ENCODE measurements at regions not wholly inside any gene's neighbourhood (a gene's known extent, or its start where the extent isn't known, plus 50 kb on each side); places are given as distances from the start of the nearest gene placed in this dataset.

GRCh38 chr2:84038866-84039265 is 420.2 kb downstream of the SUCLG1 start:
- no peak for FAIRE-seq

GRCh38 chr2:84033347-84033974 is 425.6 kb downstream of the SUCLG1 start:
- Histone ChIP-seq H3K36me3 (ENCODE audit: control insufficient read depth in 2 of 2, extremely low read depth in 1 of 2, insufficient read depth in 2 of 2, low read length in 2 of 2) (no peaks in the 10 kb centered on the region), H3K9me1 (ENCODE audit: control insufficient read depth, extremely low read depth, insufficient read depth, low read length) (no peaks in the 10 kb centered on the region), H3K9me3 (ENCODE audit: control insufficient read depth, low read depth, low read length) (no peaks in the 10 kb centered on the region), H3K4me2 (ENCODE audit: control insufficient read depth, extremely low read depth, insufficient read depth, low read depth, low read length) (peak overlapping the region; percentile 20), H3K79me2 (ENCODE audit: control insufficient read depth, insufficient read depth, low read length) (no peaks in the 10 kb centered on the region), H3K4me1 (ENCODE audit: control insufficient read depth, extremely low read depth, insufficient read depth, low read length) (no peaks in the 10 kb centered on the region), H4K20me1 (ENCODE audit: control insufficient read depth, extremely low read depth, insufficient read depth, low read length) (no peaks in the 10 kb centered on the region), H3K27ac (ENCODE audit: control insufficient read depth, insufficient read depth, low read length) (no peak overlapping the region), H2AFZ (ENCODE audit: control insufficient read depth, low read length) (no peak overlapping the region), H3K4me3 (ENCODE audit: control insufficient read depth in 2 of 3, extremely low read depth in 1 of 3, insufficient read depth in 2 of 3, low read depth in 1 of 3, low read length in 3 of 3) (no peak overlapping the region), H3K27me3 (ENCODE audit: control insufficient read depth, extremely low read depth, insufficient read depth, low read length) (no peaks in the 10 kb centered on the region), H3K9ac (ENCODE audit: control insufficient read depth, extremely low read depth, insufficient read depth, low read length) (no peak overlapping the region)
- TF ChIP-seq EZH2 (IDR thresholded peaks at IDR 0.05; ENCODE audit: low read length): no peak
- TF ChIP-seq CTCF (optimal IDR thresholded peaks at IDR 0.05 in 1 of 3, IDR thresholded peaks at IDR 0.05 in 1 of 3, conservative IDR thresholded peaks at IDR 0.05 in 1 of 3; ENCODE audit: extremely low read depth in 1 of 3, insufficient read depth in 2 of 3, low read length in 3 of 3): no peak
- dilution Hi-C loops (cut with MboI; ENCODE audit: extremely low pct_ligation_motif_present, low sequenced_read_pairs): no loop called here
- FAIRE-seq: no peak
- DNase-seq (ENCODE audit: low read depth, low spot score): peak; percentile 15

More at GRCh38 chr2:84038866-84039265, 420.2 kb downstream of the SUCLG1 start:
- Histone ChIP-seq H3K4me3 (ENCODE audit: control insufficient read depth in 2 of 3, extremely low read depth in 1 of 3, insufficient read depth in 2 of 3, low read depth in 1 of 3, low read length in 3 of 3) (no peak overlapping the region), H3K27ac (ENCODE audit: control insufficient read depth, insufficient read depth, low read length) (no peak overlapping the region), H3K79me2 (ENCODE audit: control insufficient read depth, insufficient read depth, low read length) (no peaks in the 10 kb centered on the region), H3K36me3 (ENCODE audit: control insufficient read depth in 2 of 2, extremely low read depth in 1 of 2, insufficient read depth in 2 of 2, low read length in 2 of 2) (no peaks in the 10 kb centered on the region), H3K27me3 (ENCODE audit: control insufficient read depth, extremely low read depth, insufficient read depth, low read length) (peaks cover 7% of the 10 kb centered on the region), H3K4me2 (ENCODE audit: control insufficient read depth, extremely low read depth, insufficient read depth, low read depth, low read length) (no peak overlapping the region), H3K9me3 (ENCODE audit: control insufficient read depth, low read depth, low read length) (no peaks in the 10 kb centered on the region), H3K9ac (ENCODE audit: control insufficient read depth, extremely low read depth, insufficient read depth, low read length) (no peak overlapping the region), H3K9me1 (ENCODE audit: control insufficient read depth, extremely low read depth, insufficient read depth, low read length) (no peaks in the 10 kb centered on the region), H3K4me1 (ENCODE audit: control insufficient read depth, extremely low read depth, insufficient read depth, low read length) (no peaks in the 10 kb centered on the region), H2AFZ (ENCODE audit: control insufficient read depth, low read length) (no peak overlapping the region), H4K20me1 (ENCODE audit: control insufficient read depth, extremely low read depth, insufficient read depth, low read length) (no peaks in the 10 kb centered on the region)
- dilution Hi-C loops (cut with MboI; ENCODE audit: extremely low pct_ligation_motif_present, low sequenced_read_pairs): no loop called here
- no peak for DNase-seq (ENCODE audit: low read depth, low spot score)
- TF ChIP-seq EZH2 (IDR thresholded peaks at IDR 0.05; ENCODE audit: low read length) (no peak), CTCF (optimal IDR thresholded peaks at IDR 0.05 in 1 of 3, IDR thresholded peaks at IDR 0.05 in 1 of 3, conservative IDR thresholded peaks at IDR 0.05 in 1 of 3; ENCODE audit: extremely low read depth in 1 of 3, insufficient read depth in 2 of 3, low read length in 3 of 3) (no peak)
